ENCODE measurements at regions not wholly inside any gene's neighbourhood (a gene's known extent, or its start where the extent isn't known, plus 50 kb on each side); places are given as distances from the start of the nearest gene placed in this dataset.

DNA sequence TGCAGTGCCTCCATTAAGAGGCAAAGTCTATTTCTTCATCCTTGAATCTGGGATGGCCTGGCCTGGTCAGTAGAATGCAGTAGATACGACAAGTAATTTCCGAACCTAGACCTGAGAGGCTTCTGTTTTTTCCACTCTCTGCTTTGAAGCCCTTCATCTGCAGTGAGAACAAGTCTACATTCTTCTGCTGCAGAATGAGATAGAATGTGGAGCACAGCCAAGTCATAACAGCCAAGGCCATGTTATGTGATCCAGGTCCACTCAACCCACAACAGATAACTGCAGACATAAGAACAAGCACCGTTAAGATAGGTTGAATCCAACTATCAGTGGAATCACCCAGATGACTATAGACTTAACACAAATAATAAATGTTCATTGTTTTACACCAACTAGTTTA lies 1297.7 kb downstream of the C4orf33 start:
- no peak overlapping the region for H3K27ac ChIP-seq
- TF ChIP-seq, protein P1, sequence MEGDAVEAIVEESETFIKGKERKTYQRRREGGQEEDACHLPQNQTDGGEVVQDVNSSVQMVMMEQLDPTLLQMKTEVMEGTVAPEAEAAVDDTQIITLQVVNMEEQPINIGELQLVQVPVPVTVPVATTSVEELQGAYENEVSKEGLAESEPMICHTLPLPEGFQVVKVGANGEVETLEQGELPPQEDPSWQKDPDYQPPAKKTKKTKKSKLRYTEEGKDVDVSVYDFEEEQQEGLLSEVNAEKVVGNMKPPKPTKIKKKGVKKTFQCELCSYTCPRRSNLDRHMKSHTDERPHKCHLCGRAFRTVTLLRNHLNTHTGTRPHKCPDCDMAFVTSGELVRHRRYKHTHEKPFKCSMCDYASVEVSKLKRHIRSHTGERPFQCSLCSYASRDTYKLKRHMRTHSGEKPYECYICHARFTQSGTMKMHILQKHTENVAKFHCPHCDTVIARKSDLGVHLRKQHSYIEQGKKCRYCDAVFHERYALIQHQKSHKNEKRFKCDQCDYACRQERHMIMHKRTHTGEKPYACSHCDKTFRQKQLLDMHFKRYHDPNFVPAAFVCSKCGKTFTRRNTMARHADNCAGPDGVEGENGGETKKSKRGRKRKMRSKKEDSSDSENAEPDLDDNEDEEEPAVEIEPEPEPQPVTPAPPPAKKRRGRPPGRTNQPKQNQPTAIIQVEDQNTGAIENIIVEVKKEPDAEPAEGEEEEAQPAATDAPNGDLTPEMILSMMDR (IDR thresholded peaks at IDR 0.05), result no peak
- TF ChIP-seq ZFX (IDR thresholded peaks at IDR 0.05; ENCODE audit: borderline replicate concordance), result no peak

DNA sequence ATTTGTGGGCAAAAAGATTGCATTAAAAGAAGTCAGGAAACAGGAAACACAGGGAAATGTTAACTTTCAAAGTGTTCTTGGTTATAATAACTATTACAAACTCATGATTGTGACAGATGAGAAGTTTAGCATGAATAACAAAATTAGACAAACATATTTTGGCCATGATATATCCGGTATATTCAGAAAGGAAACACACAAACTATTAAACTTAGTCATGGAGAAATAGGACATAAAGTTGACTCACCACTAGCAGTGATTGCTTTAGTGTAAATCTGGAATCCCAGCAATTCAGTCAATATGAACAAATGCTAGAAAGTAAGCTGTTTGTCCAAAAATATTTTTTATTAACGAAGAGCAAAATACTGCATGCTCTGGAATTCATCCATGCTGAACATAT lies 1299.9 kb downstream of the C4orf33 start:
- TF ChIP-seq, protein P1 (IDR thresholded peaks at IDR 0.05), result no peak
- TF ChIP-seq ZFX (IDR thresholded peaks at IDR 0.05; ENCODE audit: borderline replicate concordance), result no peak
- H3K27ac ChIP-seq, result no peak overlapping the region

DNA sequence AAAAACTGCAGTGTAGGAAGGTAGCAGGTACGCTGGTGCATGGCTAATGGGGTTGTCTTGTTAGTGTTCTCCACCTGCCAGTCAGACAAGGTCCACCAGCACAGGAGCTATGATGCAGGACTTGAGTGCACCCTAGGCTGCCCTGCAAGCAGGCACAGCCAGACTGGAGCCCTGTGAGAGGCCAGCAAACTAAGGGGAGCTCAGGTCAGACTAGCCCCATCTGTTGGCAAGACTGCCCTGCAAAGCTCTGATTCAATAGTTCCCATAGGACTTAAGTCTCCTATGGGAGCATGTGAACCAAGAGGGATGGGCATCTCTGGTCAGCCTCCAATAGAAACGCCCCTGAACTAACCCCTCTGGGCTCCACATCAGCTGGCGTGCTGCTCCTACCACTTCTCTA lies 1307.3 kb downstream of the C4orf33 start:
- TF ChIP-seq ZFX (IDR thresholded peaks at IDR 0.05; ENCODE audit: borderline replicate concordance), result no peak
- TF ChIP-seq, protein P1 (IDR thresholded peaks at IDR 0.05), result no peak
- H3K27ac ChIP-seq, result no peak overlapping the region

DNA sequence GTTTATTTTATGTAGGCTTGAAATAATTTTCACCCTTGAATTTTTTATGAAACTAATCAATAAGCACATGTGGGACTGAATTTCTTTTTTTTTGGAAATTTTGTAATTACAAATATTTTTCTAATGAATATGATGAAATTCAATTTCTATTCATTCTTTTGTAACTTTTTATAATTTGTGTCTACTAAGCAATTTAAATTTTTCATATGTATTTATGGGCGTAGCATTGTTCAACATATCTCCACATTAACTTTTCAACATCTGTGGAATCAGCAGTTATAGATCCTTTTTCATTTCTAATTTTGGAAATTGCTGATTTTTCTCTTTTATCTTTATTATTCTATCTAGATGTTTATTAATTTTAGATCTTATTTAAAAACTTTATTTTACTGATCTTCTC lies 1320.3 kb downstream of the C4orf33 start:
- no peak for TF ChIP-seq ZFX (IDR thresholded peaks at IDR 0.05; ENCODE audit: borderline replicate concordance)
- TF ChIP-seq, protein P1 (IDR thresholded peaks at IDR 0.05), result no peak

DNA sequence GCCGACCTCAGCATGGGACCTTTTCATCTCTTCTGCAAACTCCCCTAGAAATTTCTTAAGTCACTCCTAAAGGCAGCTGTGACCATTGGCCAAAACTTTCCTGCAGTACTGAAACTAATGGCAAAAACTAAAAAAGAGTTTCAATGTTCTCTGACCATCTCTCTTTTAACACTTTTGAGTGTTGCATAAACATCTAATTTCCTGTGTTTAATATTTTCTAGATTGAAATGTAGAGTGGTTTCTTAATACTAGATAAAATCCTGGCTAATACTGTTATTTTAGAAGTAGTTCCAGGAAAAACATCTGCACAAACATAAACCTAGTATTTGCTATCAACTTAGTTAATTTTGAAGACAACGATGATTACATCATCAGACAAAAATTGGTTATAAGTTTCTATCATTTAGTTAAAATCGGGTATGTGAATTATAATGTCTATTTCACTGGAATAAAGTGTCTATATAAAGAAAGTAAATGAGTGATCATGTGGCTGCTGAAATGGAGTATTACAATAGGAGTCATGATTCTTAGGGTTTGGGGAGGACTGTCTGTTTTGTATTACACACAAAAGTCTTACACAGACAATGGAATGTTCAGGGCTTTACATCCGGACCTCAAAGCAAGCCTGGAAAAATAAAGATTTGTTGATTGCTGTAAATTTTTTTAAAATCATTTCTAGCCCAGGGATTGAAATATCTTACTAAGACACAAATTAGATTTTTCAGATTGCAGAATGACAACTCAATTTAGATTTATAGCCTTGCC lies 1323.4 kb downstream of the C4orf33 start:
- no peak overlapping the region for H3K27ac ChIP-seq
- no peak for TF ChIP-seq ZFX (IDR thresholded peaks at IDR 0.05; ENCODE audit: borderline replicate concordance)
- TF ChIP-seq, protein P1 (IDR thresholded peaks at IDR 0.05), result no peak

More for the DNA sequence above, 1320.3 kb downstream of the C4orf33 start:
- H3K27ac ChIP-seq, result no peak overlapping the region

DNA sequence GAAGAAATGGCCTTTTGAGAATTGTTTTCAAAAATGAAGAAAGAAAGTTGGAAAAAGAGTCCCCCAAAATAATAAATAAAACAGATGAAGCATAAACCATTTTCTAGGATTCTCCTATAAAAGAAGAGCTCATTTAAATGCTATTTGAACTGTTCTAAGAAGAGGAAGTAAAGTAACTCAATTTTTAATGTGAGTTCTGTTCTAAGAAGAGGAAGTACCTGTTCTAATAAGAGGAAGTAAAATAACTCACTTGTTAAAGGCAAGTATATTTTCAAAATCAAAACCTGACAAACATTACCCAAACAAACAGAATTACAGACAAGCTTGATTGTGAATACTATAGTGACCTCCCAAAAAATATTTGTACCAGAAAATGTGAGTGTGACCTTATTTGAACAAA lies 1326.3 kb downstream of the C4orf33 start:
- H3K27ac ChIP-seq, result no peak overlapping the region
- TF ChIP-seq, protein P1 (IDR thresholded peaks at IDR 0.05), result no peak

DNA sequence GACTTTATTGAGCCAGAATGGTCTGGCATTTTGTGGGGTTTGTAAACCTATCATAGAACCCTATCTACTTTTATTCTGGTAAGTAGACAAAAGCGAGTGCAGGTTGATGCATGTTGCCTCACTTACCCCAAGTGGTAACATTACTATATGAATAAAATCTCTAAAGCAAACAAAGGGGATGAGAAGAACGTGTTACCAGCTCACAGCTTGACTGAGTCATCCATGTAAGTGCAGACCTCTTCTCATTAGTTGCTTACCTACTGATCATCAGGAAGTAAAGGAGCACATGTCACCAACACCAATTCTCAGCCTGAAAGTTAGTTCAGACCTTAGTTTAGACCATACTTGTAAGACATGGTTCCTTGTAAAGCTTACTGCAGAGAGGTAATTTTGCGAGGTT lies 1328.3 kb downstream of the C4orf33 start:
- TF ChIP-seq ZFX (IDR thresholded peaks at IDR 0.05; ENCODE audit: borderline replicate concordance), result no peak
- TF ChIP-seq, protein P1 (IDR thresholded peaks at IDR 0.05), result no peak
- no peak overlapping the region for H3K27ac ChIP-seq
